Stomach (tissue), 8 donors: ENCODE measurements at regions not wholly inside any gene's neighbourhood (a gene's known extent, or its start where the extent isn't known, plus 50 kb on each side); places are given as distances from the start of the nearest gene placed in this dataset.
A peak's percentile ranks its signal among the peaks of the same experiment; 100 is the strongest.

Source experiments
- DNase-seq, 2 donors: peaks; one replicate each; pipeline versions ENCODE4 v3.0.0 to v3.0.0-alpha.2; 2013 to 2019
- H3K27ac ChIP-seq, 5 donors: fragments of 200-600 bp in 4 of 5; sonication (generic) in 4 of 5; one replicate each; pipeline ENCODE4 v1.5.1; 2013 to 2019; ENCODE audit warnings: mild to moderate bottlenecking in 1 of 5, moderate library complexity in 1 of 5
- H3K27me3 ChIP-seq, 3 donors: fragments of 200-600 bp; sonication (generic); one replicate each; pipeline ENCODE4 v1.5.1; 2017 to 2019; ENCODE audit warnings: mixed run types in 1 of 3
- H3K36me3 ChIP-seq, 4 donors: fragments of 200-600 bp; sonication (generic); 1 replicate in 3 of 4; 2 replicates in 1 of 4; pipeline ENCODE4 v1.5.1; 2016 to 2019
- H3K4me1 ChIP-seq, 4 donors: fragments of 200-600 bp; sonication (generic); one replicate each; pipeline ENCODE4 v1.5.1; 2016 to 2019
- H3K4me3 ChIP-seq, 4 donors: fragments of 200-600 bp; sonication (generic) in 3 of 4; one replicate each; pipeline ENCODE4 v1.5.1; 2016 to 2019; ENCODE audit warnings: mild to moderate bottlenecking in 1 of 4
- H3K9me3 ChIP-seq, 4 donors: fragments of 200-600 bp; sonication (generic); one replicate each; pipeline ENCODE4 v1.5.1; 2016 to 2019
- EP300 ChIP-seq: sonication (generic); formaldehyde crosslinking; IDR thresholded peaks from one replicate; pipeline ENCODE4 v1.6.1; 2017; ENCODE audit warnings: antibody characterized with exemption
- POLR2A ChIP-seq, 4 donors: fragments of 450-650 bp; IDR thresholded peaks; one replicate each; pipeline ENCODE4 v1.6.1; 2016; ENCODE audit warnings: antibody characterized with exemption in 4 of 4, control low read depth in 2 of 4, mild to moderate bottlenecking in 1 of 4, moderate library complexity in 1 of 4
- POLR2AphosphoS5 ChIP-seq, 3 donors: sonication (generic); formaldehyde crosslinking; IDR thresholded peaks; one replicate each; pipeline ENCODE4 v1.6.1; 2016; ENCODE audit warnings: antibody characterized with exemption in 3 of 3
- WGBS, 5 donors: extraction: QIAGEN DNeasy Blood & Tissue Kit in 3 of 5; methylation state at CpG; one replicate each; pipeline versions ENCODE4 v1.1.5 to v1.1.7; 2013 to 2018; 5-methylcytosine and 5-hydroxymethylcytosine counted together
- intact Hi-C: fragments of 100-400 bp; cut with DNase I; formaldehyde crosslinking; loops from one replicate; pipeline ENCODE4 v1.15.1; 2023; ENCODE audit warnings: low total_unique reads
- TF ChIP-seq, protein P1 (sequence below), 7 experiments: fragments of 450-650 bp in 4 of 7; fragments of 200-600 bp in 3 of 7; sonication (generic) in 3 of 7; IDR thresholded peaks; one replicate each; pipeline ENCODE4 v1.5.1; 2016 to 2019; ENCODE audit warnings: antibody characterized with exemption in 7 of 7, control low read depth in 2 of 7, mild to moderate bottlenecking in 1 of 7
- donor health status: healthy with polysubstance abuse.
- donor health status: Bipolar disorder and iron deficiency.
- donor health status: healthy.

DNA sequence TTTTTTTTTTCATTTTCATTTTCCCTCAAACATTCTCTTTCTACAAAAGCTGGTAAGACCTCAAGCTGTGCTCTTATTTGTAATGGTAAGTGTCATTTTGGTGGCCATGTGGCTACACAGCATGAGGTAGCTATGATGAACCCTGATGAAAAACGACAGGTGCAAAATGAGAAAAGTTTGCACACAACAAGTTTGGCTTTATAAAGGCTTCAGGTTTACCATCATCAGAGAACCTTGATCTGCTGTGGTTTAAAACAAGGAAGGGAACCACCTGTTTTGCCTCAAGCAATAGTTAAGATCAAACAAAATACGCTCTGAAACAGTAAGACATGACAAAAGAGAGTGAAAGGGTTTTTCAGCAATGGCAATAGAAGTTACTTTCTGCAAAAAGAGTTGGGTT lies 1124.6 kb upstream of the ACO1 start:
- Histone ChIP-seq H3K4me3 (no peak overlapping the region), H3K36me3 (no peaks in the 10 kb centered on the region), H3K4me1 (no peaks in the 10 kb centered on the region), H3K27ac (no peak overlapping the region), H3K9me3 (peaks cover 0 to 3% (median 0%) of the 10 kb centered on the region in 4 donors), H3K27me3 (no peaks in the 10 kb centered on the region)
- WGBS, 5 donors, result 21 to 47% (median 30%) methylated on average over 2 of the region's 2 CpGs
- intact Hi-C loops, result no loop called here
- TF ChIP-seq POLR2AphosphoS5 (IDR thresholded peaks at IDR 0.05), result no peak
- DNase-seq, result peak in 1 of 2 donors; percentile 19

- no peak for TF ChIP-seq POLR2AphosphoS5 (IDR thresholded peaks at IDR 0.05)
- TF ChIP-seq, protein P1, sequence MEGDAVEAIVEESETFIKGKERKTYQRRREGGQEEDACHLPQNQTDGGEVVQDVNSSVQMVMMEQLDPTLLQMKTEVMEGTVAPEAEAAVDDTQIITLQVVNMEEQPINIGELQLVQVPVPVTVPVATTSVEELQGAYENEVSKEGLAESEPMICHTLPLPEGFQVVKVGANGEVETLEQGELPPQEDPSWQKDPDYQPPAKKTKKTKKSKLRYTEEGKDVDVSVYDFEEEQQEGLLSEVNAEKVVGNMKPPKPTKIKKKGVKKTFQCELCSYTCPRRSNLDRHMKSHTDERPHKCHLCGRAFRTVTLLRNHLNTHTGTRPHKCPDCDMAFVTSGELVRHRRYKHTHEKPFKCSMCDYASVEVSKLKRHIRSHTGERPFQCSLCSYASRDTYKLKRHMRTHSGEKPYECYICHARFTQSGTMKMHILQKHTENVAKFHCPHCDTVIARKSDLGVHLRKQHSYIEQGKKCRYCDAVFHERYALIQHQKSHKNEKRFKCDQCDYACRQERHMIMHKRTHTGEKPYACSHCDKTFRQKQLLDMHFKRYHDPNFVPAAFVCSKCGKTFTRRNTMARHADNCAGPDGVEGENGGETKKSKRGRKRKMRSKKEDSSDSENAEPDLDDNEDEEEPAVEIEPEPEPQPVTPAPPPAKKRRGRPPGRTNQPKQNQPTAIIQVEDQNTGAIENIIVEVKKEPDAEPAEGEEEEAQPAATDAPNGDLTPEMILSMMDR (IDR thresholded peaks at IDR 0.05), result no peak
- TF ChIP-seq EP300, result no peak
- no peak for TF ChIP-seq POLR2A (IDR thresholded peaks at IDR 0.05)
- Histone ChIP-seq H3K27me3 (no peaks in the 10 kb centered on the region), H3K27ac (no peak overlapping the region), H3K4me1 (no peaks in the 10 kb centered on the region), H3K9me3 (no peaks in the 10 kb centered on the region), H3K36me3 (no peaks in the 10 kb centered on the region), H3K4me3 (no peak overlapping the region)
- peak in 1 of 2 donors; percentile 54 for DNase-seq
- intact Hi-C loops, result no loop called here
- 67 to 77% (median 74%) methylated on average over 4 of the region's 4 CpGs for WGBS, 5 donors
Measured at GRCh38 chr9:31272456-31273295, 1111.8 kb upstream of the ACO1 start.

- DNase-seq, result no peak
- TF ChIP-seq EP300, result no peak
- TF ChIP-seq POLR2AphosphoS5 (IDR thresholded peaks at IDR 0.05), result no peak
- TF ChIP-seq POLR2A (IDR thresholded peaks at IDR 0.05), result no peak
- TF ChIP-seq, protein P1 (IDR thresholded peaks at IDR 0.05), result no peak
- Histone ChIP-seq H3K36me3 (no peaks in the 10 kb centered on the region), H3K9me3 (no peaks in the 10 kb centered on the region), H3K27ac (no peak overlapping the region), H3K4me3 (no peak overlapping the region), H3K27me3 (no peaks in the 10 kb centered on the region), H3K4me1 (no peaks in the 10 kb centered on the region)
- intact Hi-C loops, result no loop called here
- WGBS, 5 donors, result 30 to 58% (median 51%) methylated on average over 1 of the region's 1 CpG
Measured at GRCh38 chr9:31275419-31275818, 1109.0 kb upstream of the ACO1 start.

DNA sequence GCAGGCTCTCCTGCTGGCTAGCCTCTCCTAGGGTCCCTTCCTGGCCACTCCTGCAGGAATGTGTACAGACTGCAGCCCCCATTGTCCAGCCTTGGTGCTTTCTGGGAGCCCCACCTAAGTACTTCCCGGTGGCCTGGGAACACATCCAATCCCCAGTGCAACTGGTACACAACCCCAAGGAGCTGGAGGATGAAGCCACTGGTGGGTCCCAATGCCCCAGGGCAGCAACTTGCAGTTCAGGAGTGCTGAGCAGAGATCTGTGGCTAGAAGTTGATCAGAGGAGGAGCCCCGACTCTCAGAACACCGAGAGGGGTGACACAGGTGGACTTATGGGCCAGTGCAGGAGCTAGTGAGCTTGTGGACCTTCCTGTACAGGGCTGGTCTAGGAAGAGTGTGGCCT lies 1093.7 kb upstream of the ACO1 start:
- WGBS, 5 donors, result 75 to 100% (median 84%) methylated on average over 2 to 3 of the region's 3 CpGs
- Histone ChIP-seq H3K36me3 (no peaks in the 10 kb centered on the region), H3K4me3 (no peak overlapping the region)

More for the DNA sequence above, 1093.7 kb upstream of the ACO1 start:
- intact Hi-C loops, result no loop called here
- no peak for DNase-seq
- no peak for TF ChIP-seq POLR2AphosphoS5 (IDR thresholded peaks at IDR 0.05)
- TF ChIP-seq POLR2A (IDR thresholded peaks at IDR 0.05), result no peak
- TF ChIP-seq, protein P1 (IDR thresholded peaks at IDR 0.05), result no peak
- no peak for TF ChIP-seq EP300
- Histone ChIP-seq H3K27me3 (no peaks in the 10 kb centered on the region), H3K27ac (no peak overlapping the region), H3K9me3 (no peaks in the 10 kb centered on the region), H3K4me1 (no peaks in the 10 kb centered on the region)
